ENCODE measurements at regions not wholly inside any gene's neighbourhood (a gene's known extent, or its start where the extent isn't known, plus 50 kb on each side); places are given as distances from the start of the nearest gene placed in this dataset.

DNA sequence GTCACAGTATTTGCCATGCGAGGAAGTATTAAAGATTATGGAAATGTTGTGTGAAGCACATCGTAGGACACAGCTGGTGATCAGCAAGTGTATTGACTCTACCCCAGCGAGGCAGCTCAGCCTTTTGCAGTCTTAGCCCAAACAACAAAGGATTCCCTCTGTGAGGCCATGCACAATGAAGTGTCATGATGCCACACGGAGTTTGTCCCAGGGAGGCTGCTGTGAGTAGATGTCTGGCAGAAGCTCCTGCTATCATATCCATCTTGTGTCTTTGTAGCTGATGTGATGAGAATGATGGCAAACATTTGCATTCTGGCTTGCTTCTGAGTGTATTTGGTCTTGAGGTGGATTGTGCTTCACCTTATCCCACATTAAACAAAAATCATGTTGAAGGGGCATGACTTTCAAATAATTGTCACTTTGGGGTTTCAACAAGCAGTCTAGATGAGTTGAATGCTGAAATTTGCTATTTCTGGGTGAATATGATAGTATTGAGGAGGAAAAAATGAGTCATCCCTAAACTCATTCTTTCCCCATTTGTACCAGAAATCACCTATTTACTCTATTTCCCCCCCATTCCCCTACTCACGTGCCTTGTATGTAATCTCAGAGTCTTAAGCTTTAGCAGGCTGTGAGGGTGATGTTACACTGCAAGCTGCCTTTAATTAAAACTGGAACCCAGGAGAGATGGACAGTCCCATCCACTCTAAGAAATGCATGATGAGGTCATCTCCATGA, 273.5 kb downstream of the RNF144A start:
- TF ChIP-seq POLR2A (IDR thresholded peaks at IDR 0.05; ENCODE audit: low read depth) (no peak), EP300 (IDR thresholded peaks at IDR 0.05) (no peak)
- TF ChIP-seq, protein P1, sequence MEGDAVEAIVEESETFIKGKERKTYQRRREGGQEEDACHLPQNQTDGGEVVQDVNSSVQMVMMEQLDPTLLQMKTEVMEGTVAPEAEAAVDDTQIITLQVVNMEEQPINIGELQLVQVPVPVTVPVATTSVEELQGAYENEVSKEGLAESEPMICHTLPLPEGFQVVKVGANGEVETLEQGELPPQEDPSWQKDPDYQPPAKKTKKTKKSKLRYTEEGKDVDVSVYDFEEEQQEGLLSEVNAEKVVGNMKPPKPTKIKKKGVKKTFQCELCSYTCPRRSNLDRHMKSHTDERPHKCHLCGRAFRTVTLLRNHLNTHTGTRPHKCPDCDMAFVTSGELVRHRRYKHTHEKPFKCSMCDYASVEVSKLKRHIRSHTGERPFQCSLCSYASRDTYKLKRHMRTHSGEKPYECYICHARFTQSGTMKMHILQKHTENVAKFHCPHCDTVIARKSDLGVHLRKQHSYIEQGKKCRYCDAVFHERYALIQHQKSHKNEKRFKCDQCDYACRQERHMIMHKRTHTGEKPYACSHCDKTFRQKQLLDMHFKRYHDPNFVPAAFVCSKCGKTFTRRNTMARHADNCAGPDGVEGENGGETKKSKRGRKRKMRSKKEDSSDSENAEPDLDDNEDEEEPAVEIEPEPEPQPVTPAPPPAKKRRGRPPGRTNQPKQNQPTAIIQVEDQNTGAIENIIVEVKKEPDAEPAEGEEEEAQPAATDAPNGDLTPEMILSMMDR (IDR thresholded peaks at IDR 0.05), result no peak

All from esophagus muscularis mucosa (tissue), 4 donors.